ENCODE measurements at regions not wholly inside any gene's neighbourhood (a gene's known extent, or its start where the extent isn't known, plus 50 kb on each side); places are given as distances from the start of the nearest gene placed in this dataset.

GRCh38 chr4:137664046-137664387 is 131.7 kb upstream of the PCDH18 start:
- TF ChIP-seq EZH2 (IDR thresholded peaks at IDR 0.05; ENCODE audit: insufficient read depth, poor library complexity, severe bottlenecking): no peak
- no peak for TF ChIP-seq EZH2phosphoT487 (IDR thresholded peaks at IDR 0.05; ENCODE audit: insufficient read depth, low read depth)

Data from GM23248 (cell line).